GM21381 (cell line): ENCODE measurements at regions not wholly inside any gene's neighbourhood (a gene's known extent, or its start where the extent isn't known, plus 50 kb on each side); places are given as distances from the start of the nearest gene placed in this dataset.
"Not testable (repeated sequence)": the region's sequence is repeated elsewhere in the genome, so short reads cannot be mapped to it uniquely, and the experiment has no call there.

Source experiments
- ATAC-seq: cut with Tn5 transposase; IDR thresholded peaks from one replicate; pipeline ENCODE4 v1.9.1; 2021; ENCODE audit warnings: mild to moderate bottlenecking, moderate library complexity; ENCODE audit not compliant: unreplicated experiment

DNA sequence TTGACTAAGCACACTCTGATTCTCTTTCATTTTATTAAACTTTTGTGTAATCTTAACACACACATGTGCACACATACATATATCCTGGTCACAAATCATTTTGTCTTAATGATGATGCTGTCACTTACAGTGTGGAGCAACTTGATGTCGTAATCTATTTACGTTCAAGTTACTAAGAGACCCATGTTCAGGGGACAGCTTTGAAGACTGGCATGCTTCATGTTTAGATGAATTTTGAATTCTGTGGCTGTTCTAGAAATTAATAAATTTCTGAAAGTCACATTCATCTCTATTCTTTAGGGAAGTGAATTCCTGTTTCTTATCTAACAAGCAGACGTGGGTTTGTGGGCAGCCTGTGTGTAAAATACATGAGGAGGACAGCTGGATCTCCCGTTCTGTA, 1637.8 kb downstream of the PLA2G4A start:
- ATAC-seq = no peak

DNA sequence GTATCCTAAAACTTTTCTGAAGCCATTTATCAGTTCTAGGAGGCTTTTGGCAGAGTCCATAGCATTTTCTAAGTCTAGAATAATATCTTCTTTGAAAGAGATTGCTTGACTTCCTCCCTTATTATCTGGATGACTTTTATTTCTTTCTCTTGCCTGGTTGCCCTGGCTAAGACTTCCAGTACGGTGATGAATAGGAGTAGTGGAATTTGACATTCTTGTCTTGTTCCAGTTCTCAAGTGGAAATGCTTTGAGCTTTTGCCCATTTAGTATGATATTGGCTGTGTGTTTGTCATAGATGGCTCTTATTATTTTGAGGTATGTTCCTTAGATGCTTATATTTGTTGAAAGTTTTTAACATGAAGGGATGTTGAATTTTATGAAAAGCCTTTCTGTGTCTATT, 1647.9 kb downstream of the PLA2G4A start:
- no peak for ATAC-seq

- ATAC-seq = no peak
Observed at GRCh38 chr1:188489336-188490112, 1660.8 kb downstream of the PLA2G4A start.

DNA sequence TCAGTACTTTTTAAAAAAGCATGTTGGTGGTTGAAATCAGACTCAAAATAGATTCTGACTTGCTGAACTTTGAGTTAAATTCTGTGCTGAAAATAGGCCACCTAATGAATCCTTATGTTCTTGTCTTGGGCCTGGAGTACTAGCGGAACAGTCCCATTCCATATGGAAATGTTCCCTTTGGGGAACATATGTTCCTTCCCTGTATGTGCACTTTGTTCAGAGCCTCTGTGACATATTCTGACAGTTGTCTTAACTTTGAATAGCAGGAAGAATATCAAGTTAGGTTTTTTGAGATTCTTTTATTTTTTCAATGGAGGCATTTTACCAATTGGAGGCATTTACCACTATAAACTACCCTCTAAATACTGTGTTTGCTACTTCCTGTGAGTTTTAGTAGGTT, 1667.8 kb downstream of the PLA2G4A start:
- ATAC-seq = no peak

- ATAC-seq = no peak
Observed at GRCh38 chr1:188497020-188497419, 1668.3 kb downstream of the PLA2G4A start.

DNA sequence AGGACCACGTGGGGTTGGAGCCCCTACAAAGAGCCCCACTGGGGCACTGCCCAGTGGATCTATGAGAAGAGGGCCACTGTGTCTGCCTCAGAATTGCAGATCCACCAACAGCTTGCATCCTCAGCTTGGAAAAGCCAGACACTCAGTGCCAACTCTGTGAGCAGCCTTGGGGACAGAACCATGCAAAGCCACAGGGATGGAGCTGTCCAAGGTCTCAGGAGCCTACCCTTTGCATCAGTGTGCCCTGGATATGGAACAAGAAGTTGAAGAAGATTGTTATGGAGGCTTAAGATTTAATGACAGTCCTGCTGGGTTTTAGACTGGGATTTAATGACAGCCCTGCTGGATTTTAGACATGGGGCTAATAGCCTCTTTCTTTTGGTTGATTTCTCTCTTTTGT, 1670.9 kb downstream of the PLA2G4A start:
- ATAC-seq = no peak

DNA sequence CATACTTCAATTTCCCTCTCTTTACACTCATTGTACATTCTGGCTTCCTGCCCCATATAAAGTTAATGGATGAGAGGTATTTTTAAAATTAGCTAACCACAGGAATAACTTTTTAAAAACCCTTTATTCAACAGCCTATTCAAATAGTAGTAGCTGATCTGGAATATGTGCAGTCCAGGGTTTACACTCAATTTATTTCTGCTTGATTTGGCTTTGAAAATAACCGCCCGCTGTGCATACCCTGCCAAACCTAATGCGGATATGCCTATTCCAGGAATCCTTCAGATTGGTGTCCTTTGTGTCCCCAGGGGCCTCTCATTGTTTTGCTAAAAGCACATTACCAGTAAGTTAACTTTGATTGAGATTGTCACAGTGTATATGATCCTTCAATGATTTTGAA, 1686.2 kb downstream of the PLA2G4A start:
- no peak for ATAC-seq

DNA sequence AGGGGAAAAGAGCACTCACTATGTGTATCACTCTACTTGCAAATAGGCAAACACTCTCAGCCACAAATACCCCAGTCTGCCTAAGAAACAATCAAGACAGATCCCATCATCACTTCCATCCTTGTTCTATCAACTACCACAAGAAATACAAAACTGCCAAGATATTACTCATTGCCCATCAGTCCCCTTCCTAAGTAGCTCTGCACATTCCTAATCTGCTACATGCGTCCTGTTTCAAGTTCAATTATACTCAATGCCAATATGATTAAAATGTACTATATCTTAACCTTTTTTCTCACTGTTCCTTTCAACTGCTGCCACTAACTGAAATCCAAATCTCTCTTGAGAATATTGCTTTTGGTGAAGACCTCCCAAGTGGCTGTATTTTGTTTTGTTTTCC, 1688.4 kb downstream of the PLA2G4A start:
- ATAC-seq = no peak

DNA sequence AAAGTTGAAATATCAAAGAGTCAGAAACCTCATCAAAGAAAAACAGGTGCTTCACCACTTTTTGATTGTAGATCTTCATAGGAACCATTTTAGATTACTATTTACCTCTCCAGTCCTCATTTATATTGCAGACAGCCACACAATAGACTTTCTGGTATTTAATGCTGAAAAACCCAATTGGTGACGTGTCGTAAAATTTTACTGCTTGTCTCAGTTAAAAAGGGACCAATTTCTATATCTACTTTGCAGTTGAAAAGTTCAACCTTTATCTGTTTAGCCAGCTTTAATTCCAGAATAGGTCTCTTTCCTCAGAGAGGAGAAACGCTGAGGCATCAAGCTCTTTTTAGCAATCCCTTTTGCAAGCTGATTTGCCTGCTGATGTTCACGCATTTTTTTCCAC, 1722.4 kb downstream of the PLA2G4A start:
- ATAC-seq = no peak

DNA sequence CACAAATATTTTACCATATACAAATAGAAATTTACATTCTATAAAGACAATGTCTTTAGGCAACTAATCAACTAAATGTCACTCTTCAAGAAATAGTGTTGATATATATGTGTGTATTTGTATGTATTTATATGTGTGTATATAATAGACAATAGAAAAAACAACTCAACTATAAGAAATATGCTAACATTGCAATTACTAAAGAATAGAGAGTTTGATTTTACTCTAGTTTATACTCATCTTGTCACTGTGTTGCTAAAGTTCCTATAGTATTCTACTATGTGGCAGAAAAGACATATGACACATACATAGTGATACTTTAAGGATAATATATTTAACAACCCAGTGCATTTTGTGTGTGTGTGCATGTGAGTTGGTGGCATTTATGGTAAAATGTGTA, 1728.3 kb downstream of the PLA2G4A start:
- no peak for ATAC-seq

GRCh38 chr1:188582911-188583532, 1754.3 kb downstream of the PLA2G4A start:
- no peak for ATAC-seq

DNA sequence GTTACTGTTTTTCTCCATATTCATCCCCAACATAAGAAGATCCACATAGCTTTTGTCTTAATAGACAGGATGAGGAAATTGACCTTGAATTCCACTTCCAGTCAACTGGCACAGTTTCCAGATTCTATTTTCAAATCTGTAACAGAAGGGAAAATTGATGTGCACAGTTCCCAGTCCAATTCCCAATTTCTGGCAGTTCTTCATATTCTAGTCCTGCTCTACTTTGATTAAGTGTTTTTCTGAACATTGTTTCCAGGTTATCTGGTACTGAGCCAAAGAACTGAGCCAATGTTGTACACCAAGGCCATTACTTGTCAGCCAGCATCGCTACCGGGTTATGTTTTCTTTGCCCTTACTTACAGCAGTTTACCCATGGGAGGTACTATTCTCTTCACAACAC, 1755.4 kb downstream of the PLA2G4A start:
- no peak for ATAC-seq

GRCh38 chr1:188590641-188591040, 1761.9 kb downstream of the PLA2G4A start:
- no peak for ATAC-seq

GRCh38 chr1:188594542-188595235, 1765.9 kb downstream of the PLA2G4A start:
- ATAC-seq = no peak

- no peak for ATAC-seq
Observed at GRCh38 chr1:188599313-188599712, 1770.6 kb downstream of the PLA2G4A start.

- ATAC-seq = no peak
Observed at GRCh38 chr1:188611432-188611831, 1782.7 kb downstream of the PLA2G4A start.

DNA sequence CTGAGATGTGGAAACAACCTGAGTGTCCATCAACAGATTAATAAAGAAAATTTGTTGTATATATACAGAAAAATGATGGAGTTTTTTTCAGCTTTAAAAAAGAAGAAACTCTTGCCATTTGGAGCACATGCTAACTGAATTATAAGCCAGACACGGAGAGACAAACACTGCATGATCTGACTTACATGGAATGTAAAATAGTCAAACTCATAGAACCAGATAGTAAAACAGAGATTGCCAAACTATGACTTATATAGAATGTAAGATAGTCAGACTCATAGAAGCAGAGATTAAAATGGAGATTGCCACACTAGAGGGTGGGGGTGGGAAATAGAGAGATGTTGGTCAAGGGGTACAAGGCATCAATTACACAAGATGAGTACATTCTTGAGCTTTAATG, 1786.6 kb downstream of the PLA2G4A start:
- ATAC-seq = no peak

- no peak for ATAC-seq
Observed at GRCh38 chr1:188620236-188620635, 1791.5 kb downstream of the PLA2G4A start.

DNA sequence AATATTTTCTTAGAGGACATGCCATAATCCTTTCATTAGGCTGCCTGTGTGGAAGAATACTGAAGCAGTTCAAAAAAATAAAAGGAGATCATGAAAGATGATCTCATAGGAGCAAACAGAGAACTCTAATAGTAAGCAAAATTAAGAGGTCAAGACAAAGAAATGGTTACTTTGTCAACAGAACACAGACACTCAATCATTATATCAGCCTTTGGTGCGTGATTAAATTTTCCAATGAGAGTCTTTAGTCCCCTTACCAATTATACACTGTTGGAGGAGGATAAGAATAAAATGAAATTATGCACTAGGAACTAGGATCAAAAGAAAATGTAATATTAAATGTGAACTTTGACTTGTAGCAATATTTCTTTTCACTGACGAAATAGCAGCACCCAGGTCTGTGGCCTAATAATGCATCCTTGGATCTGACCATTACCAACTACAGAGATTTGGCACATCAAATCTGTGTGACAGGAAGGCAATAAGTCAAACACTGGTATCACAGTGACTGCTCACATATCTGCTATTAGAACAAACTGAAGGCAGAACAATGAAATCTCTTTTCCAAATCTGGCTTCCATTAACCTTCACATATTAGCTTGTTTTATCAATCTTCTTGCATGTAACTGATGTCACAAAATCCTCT, 1812.9 kb downstream of the PLA2G4A start:
- no peak for ATAC-seq

GRCh38 chr1:188642704-188643103, 1814.0 kb downstream of the PLA2G4A start:
- ATAC-seq = no peak

DNA sequence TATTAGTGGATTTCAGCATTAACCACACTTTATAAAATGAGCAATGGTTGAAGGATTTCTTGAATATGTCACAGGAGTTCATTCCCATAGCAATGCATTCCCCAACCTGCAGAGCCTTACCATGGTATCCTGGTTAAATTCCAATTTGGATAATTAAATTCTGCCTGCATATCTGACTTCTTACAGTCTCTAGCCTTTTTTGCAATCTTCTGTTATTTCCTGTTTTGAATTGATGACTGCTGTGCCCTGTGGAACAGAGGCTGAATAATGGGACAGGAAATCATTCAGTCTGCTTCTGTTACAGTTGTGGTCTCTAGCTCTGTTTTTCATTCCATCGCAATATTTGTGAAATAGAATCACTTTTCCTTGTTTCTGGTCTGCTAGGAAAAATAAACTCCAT, 1823.9 kb downstream of the PLA2G4A start:
- no peak for ATAC-seq

DNA sequence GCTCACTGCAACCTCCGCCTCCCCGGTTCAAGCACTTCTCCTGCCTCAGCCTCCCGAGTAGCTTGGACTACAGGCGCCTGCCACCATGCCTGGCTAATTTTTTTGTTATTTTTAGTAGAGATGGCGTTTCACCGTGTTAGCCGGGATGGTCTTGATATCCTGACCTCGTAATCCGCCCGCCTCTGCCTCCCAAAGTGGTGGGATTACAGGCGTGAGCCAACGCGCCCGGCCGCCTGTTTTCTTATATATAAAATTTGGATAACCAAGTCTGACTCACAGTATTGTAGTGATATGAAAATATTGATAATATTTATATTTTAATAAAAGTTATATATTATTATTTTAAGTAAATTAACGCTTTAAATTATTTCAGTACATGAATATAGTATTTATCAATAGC, 1821.7 kb downstream of the BRINP3 start:
- not testable (repeated sequence) for ATAC-seq
